ENCODE measurements at regions not wholly inside any gene's neighbourhood (a gene's known extent, or its start where the extent isn't known, plus 50 kb on each side); places are given as distances from the start of the nearest gene placed in this dataset.

GRCh38 chr1:191398551-191398950 is 759.7 kb upstream of the RGS18 start:
- TF ChIP-seq CTCF (IDR thresholded peaks at IDR 0.05) (no peak), POLR2A (IDR thresholded peaks at IDR 0.05) (no peak)
